HFFc6 (cell line): ENCODE measurements at regions not wholly inside any gene's neighbourhood (a gene's known extent, or its start where the extent isn't known, plus 50 kb on each side); places are given as distances from the start of the nearest gene placed in this dataset.

ENCODE experiments used
- DNase-seq: peaks from one replicate; pipeline ENCODE4 v3.0.0-alpha.2; 2018
- H3K27ac Mint-ChIP-seq: 2 replicates; pipeline ENCODE4 v1.8.0; 2020; ENCODE audit warnings: mild to moderate bottlenecking, mixed read lengths
- H3K27me3 Mint-ChIP-seq: 2 replicates; pipeline ENCODE4 v1.8.0; 2021; ENCODE audit warnings: mild to moderate bottlenecking, moderate library complexity, mixed read lengths; ENCODE audit not compliant: insufficient read depth
- H3K36me3 Mint-ChIP-seq: 2 replicates; pipeline ENCODE4 v1.8.0; 2021; ENCODE audit warnings: low read depth, mixed read lengths
- H3K4me1 Mint-ChIP-seq: 2 replicates; pipeline ENCODE4 v1.8.0; 2020; ENCODE audit warnings: low read depth, mixed read lengths
- H3K4me3 Mint-ChIP-seq: 2 replicates; pipeline ENCODE4 v1.8.0; 2020; ENCODE audit warnings: mild to moderate bottlenecking, moderate library complexity, mixed read lengths
- H3K9me3 Mint-ChIP-seq: 2 replicates; pipeline ENCODE4 v1.8.0; 2020; ENCODE audit warnings: mild to moderate bottlenecking, mixed read lengths
- CTCF ChIP-seq: fragments of 200-600 bp; sonication (generic); IDR thresholded peaks from 2 replicates; pipeline ENCODE4 v1.5.0; 2021; ENCODE audit warnings: antibody characterized with exemption, mild to moderate bottlenecking

- Mint-ChIP-seq H3K4me3 (no peak overlapping the region), H3K4me1 (no peaks in the 10 kb centered on the region), H3K27me3 (peaks cover 1% of the 10 kb centered on the region; the same call in 1 of the 2 replicates), H3K36me3 (no peaks in the 10 kb centered on the region), H3K27ac (no peak overlapping the region), H3K9me3 (no peaks in the 10 kb centered on the region)
- DNase-seq: no peak
- no peak for TF ChIP-seq CTCF
Measured at GRCh38 chr2:66273933-66274490, 160.9 kb upstream of the MEIS1 start.

DNA sequence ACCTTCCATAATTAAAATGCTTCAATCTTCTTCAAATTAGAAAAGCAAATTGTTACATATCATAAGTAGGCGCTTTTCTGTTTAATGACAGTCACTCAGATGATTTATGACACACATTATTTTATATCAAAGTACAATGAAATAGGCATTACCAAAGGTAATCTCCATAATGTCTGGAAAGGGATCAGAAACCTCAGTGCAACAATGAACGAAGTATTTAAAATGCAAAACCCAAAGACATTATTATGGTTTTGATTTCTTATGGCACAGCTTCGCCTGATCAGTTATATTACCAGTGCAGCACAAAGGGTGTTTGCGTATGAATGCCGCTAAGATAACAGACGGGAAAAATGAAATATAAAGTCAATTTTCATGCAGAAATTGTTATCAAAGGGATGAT lies 162.2 kb upstream of the MEIS1 start:
- H3K4me3 Mint-ChIP-seq: no peak overlapping the region
- H3K9me3 Mint-ChIP-seq: no peaks in the 10 kb centered on the region
- DNase-seq: no peak
- peaks cover 1% of the 10 kb centered on the region; the same call in 1 of the 2 replicates for H3K27me3 Mint-ChIP-seq
- H3K27ac Mint-ChIP-seq: no peak overlapping the region
- no peak for TF ChIP-seq CTCF
- no peaks in the 10 kb centered on the region for H3K36me3 Mint-ChIP-seq
- no peaks in the 10 kb centered on the region for H3K4me1 Mint-ChIP-seq

DNA sequence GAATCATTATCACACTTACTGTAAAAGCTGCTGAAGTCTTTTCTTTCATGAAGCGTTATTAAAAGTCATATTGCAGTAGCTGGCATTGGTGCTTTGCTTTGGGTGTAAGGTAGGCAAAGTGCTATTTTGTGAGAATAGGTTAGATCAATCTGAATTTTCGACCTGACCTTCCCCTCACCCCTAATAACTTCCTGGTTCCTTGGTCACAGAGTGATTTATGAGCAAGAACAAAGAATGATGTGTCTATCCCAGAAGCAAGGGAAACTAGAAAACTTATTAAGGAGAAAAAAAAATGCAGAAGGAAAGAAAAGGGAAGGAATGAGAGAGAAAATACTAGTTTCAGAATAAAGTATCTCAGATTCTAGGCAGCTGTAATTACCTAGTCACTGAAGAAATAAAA lies 163.1 kb upstream of the MEIS1 start:
- no peak overlapping the region for H3K4me3 Mint-ChIP-seq
- H3K36me3 Mint-ChIP-seq: no peaks in the 10 kb centered on the region
- peaks cover 1% of the 10 kb centered on the region; the same call in 1 of the 2 replicates for H3K27me3 Mint-ChIP-seq
- H3K4me1 Mint-ChIP-seq: no peaks in the 10 kb centered on the region
- TF ChIP-seq CTCF: no peak
- H3K27ac Mint-ChIP-seq: no peak overlapping the region
- no peak for DNase-seq
- no peaks in the 10 kb centered on the region for H3K9me3 Mint-ChIP-seq

DNA sequence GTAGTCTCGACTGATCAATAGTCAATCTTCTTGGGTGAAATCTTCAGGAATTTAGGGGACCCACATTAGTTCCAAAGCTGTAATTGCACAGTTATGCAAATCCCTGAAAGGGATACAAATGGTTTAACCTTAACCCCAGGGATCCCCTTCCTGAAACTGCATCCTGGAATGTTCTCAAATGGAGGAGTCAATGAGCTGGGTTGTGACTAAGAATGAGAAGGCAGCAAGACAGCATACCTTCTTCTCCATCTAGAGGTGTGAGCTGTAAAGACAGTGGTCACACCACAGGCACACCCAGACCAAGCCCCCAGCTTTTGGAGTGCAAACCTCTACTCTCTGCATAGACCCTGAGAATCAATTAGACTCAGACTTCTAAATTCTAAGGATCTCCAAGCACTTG lies 164.7 kb upstream of the MEIS1 start:
- Mint-ChIP-seq H3K36me3 (no peaks in the 10 kb centered on the region), H3K27me3 (peaks cover 1% of the 10 kb centered on the region; the same call in 1 of the 2 replicates), H3K4me1 (no peaks in the 10 kb centered on the region), H3K4me3 (no peak overlapping the region), H3K9me3 (no peaks in the 10 kb centered on the region), H3K27ac (no peak overlapping the region)
- DNase-seq: no peak
- TF ChIP-seq CTCF: no peak

DNA sequence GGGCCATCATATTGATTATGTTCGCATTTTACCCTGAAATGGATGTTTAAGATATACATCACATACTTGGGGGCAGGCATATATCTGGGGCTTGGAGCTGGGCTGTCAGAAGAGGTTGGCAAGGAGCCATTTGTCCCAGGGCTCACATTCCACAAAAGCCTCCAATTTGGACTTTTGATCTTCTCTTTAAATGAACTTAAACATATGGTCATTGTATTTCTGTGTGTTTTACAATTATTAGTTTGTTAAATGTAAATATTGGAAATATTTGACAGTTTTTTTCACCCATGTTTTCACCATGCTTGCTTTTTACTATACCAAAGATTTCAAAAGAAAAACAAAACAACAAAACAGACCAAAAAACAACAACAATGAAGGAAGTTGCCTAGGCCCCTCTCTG lies 165.8 kb upstream of the MEIS1 start:
- no peaks in the 10 kb centered on the region for H3K4me1 Mint-ChIP-seq
- no peaks in the 10 kb centered on the region for H3K36me3 Mint-ChIP-seq
- H3K9me3 Mint-ChIP-seq: peaks cover 4% of the 10 kb centered on the region; the same call in 1 of the 2 replicates
- H3K27me3 Mint-ChIP-seq: no peaks in the 10 kb centered on the region; the same call in 1 of the 2 replicates
- H3K27ac Mint-ChIP-seq: no peak overlapping the region
- no peak for DNase-seq
- H3K4me3 Mint-ChIP-seq: no peak overlapping the region
- TF ChIP-seq CTCF: no peak

DNA sequence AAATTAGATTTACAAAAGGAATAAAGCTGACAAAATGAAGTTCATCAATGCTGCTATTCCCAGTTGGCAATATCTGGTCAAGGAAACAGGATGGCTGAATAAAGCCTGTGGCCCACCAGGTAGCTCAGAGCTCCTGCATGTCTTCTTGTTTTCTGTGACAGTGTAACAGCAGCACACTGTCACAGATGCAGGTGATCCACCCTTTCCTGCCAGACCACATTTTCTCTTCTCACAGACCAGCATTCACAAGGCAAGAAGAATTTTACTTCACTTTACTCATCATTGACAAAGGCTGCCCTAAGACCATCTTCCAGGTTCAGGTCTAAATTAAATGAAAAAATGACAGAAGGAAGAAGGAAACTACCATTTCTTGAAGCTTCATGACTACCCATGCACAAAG lies 166.2 kb upstream of the MEIS1 start:
- Mint-ChIP-seq H3K36me3 (no peaks in the 10 kb centered on the region), H3K27ac (no peak overlapping the region), H3K4me3 (no peak overlapping the region), H3K4me1 (no peaks in the 10 kb centered on the region), H3K9me3 (peaks cover 4% of the 10 kb centered on the region; the same call in 1 of the 2 replicates), H3K27me3 (no peaks in the 10 kb centered on the region; the same call in 1 of the 2 replicates)
- no peak for TF ChIP-seq CTCF
- DNase-seq: no peak
